Mesenchymal stem cell (in vitro differentiated cells and primary cell): ENCODE measurements at regions not wholly inside any gene's neighbourhood (a gene's known extent, or its start where the extent isn't known, plus 50 kb on each side); places are given as distances from the start of the nearest gene placed in this dataset.

Experiments
- DNase-seq: peaks from one replicate; pipeline ENCODE4 v3.0.0-alpha.2; 2013
- H2AFZ ChIP-seq: one replicate; pipeline ENCODE4 v1.6.1; 2013; ENCODE audit warnings: low read depth, mild to moderate bottlenecking, control low read depth, inconsistent platforms, low read length, moderate library complexity
- H2AK5ac ChIP-seq: 2 replicates; pipeline ENCODE4 v1.6.1; 2013; ENCODE audit warnings: low read length, moderate library complexity, mild to moderate bottlenecking, inconsistent platforms; ENCODE audit not compliant: severe bottlenecking
- H2BK120ac ChIP-seq: one replicate; pipeline ENCODE4 v1.6.1; 2013; ENCODE audit warnings: low read depth, mild to moderate bottlenecking, inconsistent platforms, low read length, moderate library complexity
- H2BK12ac ChIP-seq, 2 experiments: one replicate each; pipeline ENCODE4 v1.6.1; 2013; ENCODE audit warnings: inconsistent platforms in 2 of 2, low read length in 2 of 2, mild to moderate bottlenecking in 2 of 2, moderate library complexity in 2 of 2, control low read depth in 1 of 2
- H2BK15ac ChIP-seq: one replicate; pipeline ENCODE4 v1.6.1; 2013; ENCODE audit warnings: mild to moderate bottlenecking, low read depth, inconsistent platforms; ENCODE audit not compliant: poor library complexity, severe bottlenecking
- H2BK5ac ChIP-seq: 2 replicates; pipeline ENCODE4 v1.6.1; 2013; ENCODE audit warnings: low read depth, mild to moderate bottlenecking, low read length, control low read depth, inconsistent platforms; ENCODE audit not compliant: poor library complexity, severe bottlenecking
- H3K14ac ChIP-seq, 2 experiments: one replicate each; pipeline ENCODE4 v1.6.1; 2013; ENCODE audit warnings: inconsistent platforms in 2 of 2, low read length in 2 of 2, control low read depth in 1 of 2, mild to moderate bottlenecking in 1 of 2, moderate library complexity in 1 of 2
- H3K18ac ChIP-seq, 2 experiments: one replicate each; pipeline ENCODE4 v1.6.1; 2013; ENCODE audit warnings: inconsistent platforms in 2 of 2, low read length in 2 of 2, control low read depth in 1 of 2, low read depth in 1 of 2, mild to moderate bottlenecking in 1 of 2
- H3K23ac ChIP-seq, 2 experiments: one replicate each; pipeline ENCODE4 v1.6.1; 2013; ENCODE audit warnings: inconsistent platforms in 2 of 2, low read length in 2 of 2, mild to moderate bottlenecking in 2 of 2, moderate library complexity in 2 of 2, control low read depth in 1 of 2
- H3K27ac ChIP-seq: 2 replicates; pipeline ENCODE4 v1.5.1; 2013; ENCODE audit warnings: mild to moderate bottlenecking, moderate library complexity, low read length, control low read depth, inconsistent platforms; ENCODE audit not compliant: poor library complexity, severe bottlenecking
- H3K27me3 ChIP-seq, 2 experiments: 2 replicates each; pipeline versions ENCODE4 v1.6.1 to v1.7.0; 2013; ENCODE audit warnings: low read length in 2 of 2, mild to moderate bottlenecking in 2 of 2, moderate library complexity in 2 of 2, control low read depth in 1 of 2, inconsistent platforms in 1 of 2; ENCODE audit not compliant: control insufficient read depth in 1 of 2, insufficient read depth in 1 of 2
- H3K36me3 ChIP-seq, 2 experiments: 2 replicates each; pipeline versions ENCODE4 v1.6.1 to v1.7.0; 2013; ENCODE audit warnings: low read length in 2 of 2, control low read depth in 1 of 2, inconsistent platforms in 1 of 2, low read depth in 1 of 2, mild to moderate bottlenecking in 1 of 2; ENCODE audit not compliant: insufficient read depth in 2 of 2, control insufficient read depth in 1 of 2
- H3K4ac ChIP-seq, 2 experiments: one replicate each; pipeline ENCODE4 v1.6.1; 2013; ENCODE audit warnings: inconsistent platforms in 2 of 2, low read length in 2 of 2, mild to moderate bottlenecking in 2 of 2, moderate library complexity in 2 of 2, control low read depth in 1 of 2, low read depth in 1 of 2
- H3K4me1 ChIP-seq: 2 replicates; pipeline ENCODE4 v1.6.1; 2013; ENCODE audit warnings: low read depth, low read length, control low read depth; ENCODE audit not compliant: control insufficient read depth, insufficient read depth
- H3K4me2 ChIP-seq: 2 replicates; pipeline ENCODE4 v1.6.1; 2013; ENCODE audit warnings: low read length, mild to moderate bottlenecking, inconsistent platforms; ENCODE audit not compliant: poor library complexity, severe bottlenecking
- H3K4me3 ChIP-seq, 2 experiments: 2 replicates each; pipeline versions ENCODE4 v1.5.1 to v1.7.0; 2013; ENCODE audit warnings: low read length in 2 of 2, mild to moderate bottlenecking in 2 of 2, control low read depth in 1 of 2, low read depth in 1 of 2; ENCODE audit not compliant: insufficient read depth in 1 of 2
- H3K79me1 ChIP-seq: replicated peaks from 2 replicates; pipeline ENCODE4 v1.6.1; 2013; ENCODE audit warnings: mild to moderate bottlenecking, control low read depth, low read length, inconsistent platforms; ENCODE audit not compliant: poor library complexity, severe bottlenecking
- H3K9ac ChIP-seq: 2 replicates; pipeline ENCODE4 v1.7.0; 2013; ENCODE audit warnings: mild to moderate bottlenecking, low read length, moderate library complexity
- H3K9me3 ChIP-seq: 2 replicates; pipeline ENCODE4 v1.7.0; 2013; ENCODE audit warnings: mild to moderate bottlenecking, low read length; ENCODE audit not compliant: control insufficient read depth
- H4K8ac ChIP-seq: one replicate; pipeline ENCODE4 v1.6.1; 2013; ENCODE audit warnings: inconsistent platforms, mild to moderate bottlenecking, low read length, moderate library complexity
- H4K91ac ChIP-seq: one replicate; pipeline ENCODE4 v1.6.1; 2013; ENCODE audit warnings: mild to moderate bottlenecking, low read length, inconsistent platforms
- WGBS: methylation state at CpG from one replicate; pipeline ENCODE4 v1.1.7; 2013; ENCODE audit warnings: mixed read lengths; 5-methylcytosine and 5-hydroxymethylcytosine counted together

DNA sequence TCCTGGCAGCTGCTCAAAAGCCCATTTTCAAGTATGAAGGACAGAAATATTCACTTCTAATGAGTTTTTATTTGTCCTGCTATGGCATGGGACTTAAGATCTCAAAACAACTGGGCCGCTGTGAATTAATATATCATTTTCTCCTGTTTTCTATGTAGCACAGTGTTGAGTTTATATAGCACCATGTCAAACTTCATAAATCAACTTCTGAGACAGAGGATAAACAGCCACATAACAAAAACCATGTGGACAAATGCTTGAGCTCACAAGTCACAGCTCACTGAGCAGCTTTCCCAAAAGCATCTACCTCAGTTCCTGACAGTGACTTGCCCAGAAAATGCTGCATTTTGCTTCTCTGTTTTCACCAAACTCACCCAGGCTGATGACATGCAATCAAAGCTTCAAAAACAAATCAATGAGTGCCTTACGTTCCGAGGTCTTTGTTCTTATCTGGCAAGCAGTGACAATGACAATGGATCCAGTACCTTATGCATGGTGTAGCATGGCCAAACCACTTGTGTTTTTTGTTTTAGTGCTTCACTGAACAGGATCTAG lies 722.6 kb downstream of the LRRIQ3 start:
- peaks cover 4% of the 10 kb centered on the region for H3K9me3 ChIP-seq
- DNase-seq = no peak
- H3K4me1 ChIP-seq = no peaks in the 10 kb centered on the region
- no peak overlapping the region for H3K14ac ChIP-seq
- WGBS = 87% methylated on average over 2 of the region's 3 CpGs
- H2BK12ac ChIP-seq = no peak overlapping the region
- no peak overlapping the region for H2BK5ac ChIP-seq
- H3K9ac ChIP-seq = no peak overlapping the region
- no peak overlapping the region for H3K4me2 ChIP-seq
- no peak overlapping the region for H3K18ac ChIP-seq
- no peak overlapping the region for H4K91ac ChIP-seq
- H3K27ac ChIP-seq = no peak overlapping the region
- no peak overlapping the region for H3K4me3 ChIP-seq
- H3K79me1 ChIP-seq = no peaks in the 10 kb centered on the region
- no peak overlapping the region for H2BK120ac ChIP-seq
- no peaks in the 10 kb centered on the region for H3K36me3 ChIP-seq
- no peaks in the 10 kb centered on the region for H3K27me3 ChIP-seq
- H2BK15ac ChIP-seq = no peak overlapping the region
- H2AK5ac ChIP-seq = no peak overlapping the region
- no peak overlapping the region for H3K23ac ChIP-seq
- H3K4ac ChIP-seq = no peak overlapping the region
- H4K8ac ChIP-seq = no peak overlapping the region
- H2AFZ ChIP-seq = no peak overlapping the region

DNA sequence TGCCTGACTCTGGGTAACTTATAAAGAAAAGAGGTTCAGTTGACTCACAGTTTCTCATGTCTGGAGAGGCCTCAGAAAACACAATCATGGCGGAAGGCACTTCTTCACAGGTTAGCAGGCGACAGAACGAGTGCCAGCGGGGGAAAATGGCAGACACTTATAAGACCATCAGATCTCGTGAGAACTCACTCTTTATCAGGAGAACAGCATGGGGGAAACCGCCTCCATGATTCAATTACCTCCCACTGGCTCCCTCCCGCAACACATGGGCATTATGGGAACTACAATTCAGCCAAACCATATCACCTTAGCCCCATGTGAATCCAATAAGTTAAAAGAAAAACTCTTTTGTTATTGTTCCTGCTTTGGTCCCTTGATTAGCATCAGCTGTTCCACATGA lies 725.2 kb downstream of the LRRIQ3 start:
- Histone ChIP-seq H3K18ac (no peak overlapping the region), H3K4me2 (no peak overlapping the region), H3K27ac (no peak overlapping the region), H3K9ac (no peak overlapping the region), H4K91ac (no peak overlapping the region), H3K27me3 (no peaks in the 10 kb centered on the region), H2BK120ac (no peak overlapping the region), H3K4me1 (no peaks in the 10 kb centered on the region), H2BK12ac (no peak overlapping the region), H2BK5ac (no peak overlapping the region), H3K4me3 (no peak overlapping the region), H2AK5ac (no peak overlapping the region), H2AFZ (no peak overlapping the region), H3K4ac (no peak overlapping the region), H4K8ac (no peak overlapping the region), H2BK15ac (no peak overlapping the region), H3K14ac (no peak overlapping the region), H3K9me3 (peaks cover 4% of the 10 kb centered on the region), H3K79me1 (no peaks in the 10 kb centered on the region), H3K36me3 (no peaks in the 10 kb centered on the region), H3K23ac (no peak overlapping the region)
- WGBS = 79% methylated on average over 7 of the region's 7 CpGs
- no peak for DNase-seq

DNA sequence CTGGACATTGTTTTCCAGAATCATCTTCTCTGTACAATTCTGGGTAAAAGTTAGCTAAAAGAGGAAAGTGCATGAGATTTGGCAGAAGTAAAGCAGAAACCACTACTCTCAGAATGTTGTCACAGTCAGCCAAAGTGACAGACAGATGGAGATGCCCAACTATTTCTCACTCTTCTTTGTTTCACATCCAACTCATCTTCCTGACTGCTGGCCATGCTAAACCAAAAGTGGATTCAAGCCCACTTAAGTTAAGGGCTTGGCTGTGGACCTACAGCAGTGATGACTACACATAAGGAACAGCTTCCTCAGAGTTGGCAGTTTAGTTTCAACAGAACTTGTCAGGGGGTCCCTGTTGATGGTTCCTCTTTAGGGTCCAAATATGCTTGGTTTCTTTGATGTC lies 730.2 kb downstream of the LRRIQ3 start:
- H4K91ac ChIP-seq = no peak overlapping the region
- no peak overlapping the region for H2AFZ ChIP-seq
- no peaks in the 10 kb centered on the region for H3K79me1 ChIP-seq
- no peaks in the 10 kb centered on the region for H3K4me1 ChIP-seq
- DNase-seq = no peak
- H2AK5ac ChIP-seq = no peak overlapping the region
- no peak overlapping the region for H3K23ac ChIP-seq
- H2BK5ac ChIP-seq = no peak overlapping the region
- no peaks in the 10 kb centered on the region for H3K36me3 ChIP-seq
- no peak overlapping the region for H2BK120ac ChIP-seq
- no peak overlapping the region for H3K4me3 ChIP-seq
- no peak overlapping the region for H4K8ac ChIP-seq
- no peak overlapping the region for H3K14ac ChIP-seq
- H3K27me3 ChIP-seq = no peaks in the 10 kb centered on the region
- no peak overlapping the region for H3K4me2 ChIP-seq
- H3K9ac ChIP-seq = no peak overlapping the region
- H2BK15ac ChIP-seq = no peak overlapping the region
- H3K9me3 ChIP-seq = no peaks in the 10 kb centered on the region
- no peak overlapping the region for H2BK12ac ChIP-seq
- no peak overlapping the region for H3K27ac ChIP-seq
- H3K18ac ChIP-seq = no peak overlapping the region
- H3K4ac ChIP-seq = no peak overlapping the region

DNA sequence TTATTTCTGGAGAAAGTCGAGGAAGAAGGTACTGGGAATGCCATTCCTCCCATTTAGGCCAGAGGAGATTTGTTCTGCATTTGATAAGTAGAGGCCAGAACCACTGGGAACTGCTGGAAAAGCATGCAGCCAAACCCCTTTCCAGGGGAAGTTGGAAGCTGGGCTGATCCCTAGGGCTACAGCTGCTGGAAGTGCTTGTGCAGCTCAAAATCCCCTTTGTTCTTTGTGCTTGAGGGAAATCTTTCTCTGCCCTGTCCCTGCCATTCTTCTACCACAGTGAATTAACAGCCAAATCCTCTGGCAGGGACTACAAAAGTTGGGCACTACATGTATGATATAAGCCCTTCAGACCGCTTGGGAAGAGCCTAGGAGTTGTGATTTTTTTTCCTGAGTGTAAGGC lies 734.1 kb downstream of the LRRIQ3 start:
- H2BK5ac ChIP-seq = no peak overlapping the region
- no peak overlapping the region for H3K23ac ChIP-seq
- WGBS = 74% methylated on average over 2 of the region's 2 CpGs
- H3K4ac ChIP-seq = no peak overlapping the region
- H2BK15ac ChIP-seq = no peak overlapping the region
- no peaks in the 10 kb centered on the region for H3K4me1 ChIP-seq
- no peak for DNase-seq
- H3K14ac ChIP-seq = no peak overlapping the region
- H3K4me3 ChIP-seq = no peak overlapping the region
- H3K36me3 ChIP-seq = no peaks in the 10 kb centered on the region
- H3K18ac ChIP-seq = no peak overlapping the region
- H3K27ac ChIP-seq = no peak overlapping the region
- no peak overlapping the region for H2BK120ac ChIP-seq
- no peaks in the 10 kb centered on the region for H3K9me3 ChIP-seq
- no peak overlapping the region for H3K4me2 ChIP-seq
- no peak overlapping the region for H4K8ac ChIP-seq
- no peaks in the 10 kb centered on the region for H3K79me1 ChIP-seq
- H2BK12ac ChIP-seq = no peak overlapping the region
- H3K9ac ChIP-seq = no peak overlapping the region
- no peak overlapping the region for H2AFZ ChIP-seq
- H3K27me3 ChIP-seq = no peaks in the 10 kb centered on the region
- no peak overlapping the region for H4K91ac ChIP-seq
- no peak overlapping the region for H2AK5ac ChIP-seq
